HCT116 (cell line): ENCODE measurements at regions not wholly inside any gene's neighbourhood (a gene's known extent, or its start where the extent isn't known, plus 50 kb on each side); places are given as distances from the start of the nearest gene placed in this dataset.

Experiments used
- ATAC-seq: fragments of 200-7000 bp; cut with Tn5 transposase; 2 replicates; pipeline ENCODE4 v1.9.1; 2020; ENCODE audit warnings: mild to moderate bottlenecking, moderate library complexity
- BruUV-seq: library from RNA; stranded (reverse); fragments of 400-500 nt; replicated peaks from 2 replicates; lab custom pipeline; 2021; lab: Mats Ljungman, UMichigan
- CTCF ChIA-PET: fragments of 300-600 bp; sonication (Branson Sonifier 250); formaldehyde crosslinking; loops from one replicate; lab custom pipeline; 2021; ENCODE audit warnings: antibody characterized with exemption; lab: Charles Lee
- POLR2A ChIA-PET: fragments of 300-600, 350-600 bp; sonication (Branson Sonifier 250); formaldehyde crosslinking; loops from one replicate; lab custom pipeline; 2021; ENCODE audit warnings: antibody characterized with exemption; lab: Charles Lee
- RAD21 ChIA-PET, 2 experiments: fragments of 300-600 bp; sonication (Branson Sonifier 250); formaldehyde crosslinking; loops; one replicate each; lab custom pipeline; 2023; ENCODE audit warnings: low total read pairs in 2 of 2; ENCODE audit not compliant: uncharacterized antibody in 2 of 2, unreplicated experiment in 2 of 2, low non-redundant PET in 1 of 2; lab: Charles Lee
- DNase-seq: peaks from one replicate; pipeline ENCODE4 v3.0.0-alpha.2; 2010; ENCODE audit warnings: low read depth, low spot score
- H2AFZ ChIP-seq: fragments of 200-600 bp; shearing (Covaris generic), sonication (generic); 2 replicates; pipeline ENCODE4 v1.6.1; 2017; ENCODE audit warnings: low read depth, mixed run types, mixed read lengths, antibody characterized with exemption, low read length; ENCODE audit not compliant: poor library complexity, severe bottlenecking
- H3K27ac ChIP-seq: 2 replicates; pipeline ENCODE4 v1.5.1; 2012; ENCODE audit warnings: low read depth, low read length
- H3K27me3 ChIP-seq: fragments of 200-600 bp; sonication (generic); 2 replicates; pipeline ENCODE4 v1.6.1; 2016; ENCODE audit warnings: mixed run types, low read length, mixed read lengths; ENCODE audit not compliant: insufficient read depth
- H3K36me3 ChIP-seq, 2 experiments: fragments of 200-500 bp in 1 of 2; fragments of 200-600 bp in 1 of 2; sonication (Bioruptor generic) in 1 of 2; sonication (generic) in 1 of 2; 2 replicates each; pipeline versions ENCODE4 v1.5.1 to v1.6.1; 2014 to 2016; ENCODE audit warnings: low read length in 2 of 2, inconsistent platforms in 1 of 2, mixed read lengths in 1 of 2, mixed run types in 1 of 2; ENCODE audit not compliant: insufficient read depth in 2 of 2, control insufficient read depth in 1 of 2
- H3K4me1 ChIP-seq, 2 experiments: fragments of 200-600 bp in 1 of 2; sonication (generic) in 1 of 2; 2 replicates each; pipeline versions ENCODE4 v1.5.1 to v1.6.1; 2012 to 2017; ENCODE audit warnings: low read length in 2 of 2, inconsistent platforms in 1 of 2, mild to moderate bottlenecking in 1 of 2, mixed read lengths in 1 of 2, mixed run types in 1 of 2, moderate library complexity in 1 of 2; ENCODE audit not compliant: insufficient read depth in 2 of 2, control insufficient read depth in 1 of 2
- H3K4me2 ChIP-seq: fragments of 200-600 bp; sonication (generic); 2 replicates; pipeline ENCODE4 v1.6.1; 2017; ENCODE audit warnings: mixed run types, low read length, mixed read lengths
- H3K4me3 ChIP-seq, 2 experiments: fragments of 200-600 bp in 1 of 2; sonication (generic) in 1 of 2; replicated peaks in 1 of 2; 2 replicates each; pipeline ENCODE4 v1.5.1; 2011 to 2016; ENCODE audit warnings: low read length in 2 of 2, control low read depth in 1 of 2, low read depth in 1 of 2, mild to moderate bottlenecking in 1 of 2, mixed read lengths in 1 of 2, mixed run types in 1 of 2
- H3K79me2 ChIP-seq: fragments of 200-600 bp; sonication (generic); 2 replicates; pipeline ENCODE4 v1.6.1; 2017; ENCODE audit warnings: mild to moderate bottlenecking, mixed run types, low read length, moderate library complexity, mixed read lengths; ENCODE audit not compliant: insufficient read depth
- H3K9ac ChIP-seq: fragments of 200-600 bp; sonication (generic); 2 replicates; pipeline ENCODE4 v1.6.1; 2016; ENCODE audit warnings: low read length, mixed read lengths
- H3K9me2 ChIP-seq: fragments of 200-600 bp; sonication (generic), shearing (Covaris generic); 2 replicates; pipeline ENCODE4 v1.6.1; 2017; ENCODE audit warnings: mixed run types, mild to moderate bottlenecking, moderate library complexity; ENCODE audit not compliant: insufficient read depth
- H3K9me3 ChIP-seq, 2 experiments: fragments of 200-500 bp in 1 of 2; fragments of 200-600 bp in 1 of 2; sonication (Bioruptor generic) in 1 of 2; sonication (generic) in 1 of 2; 2 replicates each; pipeline ENCODE4 v1.6.1; 2014 to 2017; ENCODE audit warnings: low read length in 2 of 2, mixed read lengths in 2 of 2, inconsistent platforms in 1 of 2, low read depth in 1 of 2, mild to moderate bottlenecking in 1 of 2, mixed run types in 1 of 2, moderate library complexity in 1 of 2; ENCODE audit not compliant: control insufficient read depth in 1 of 2, insufficient read depth in 1 of 2
- H4K20me1 ChIP-seq: fragments of 200-600 bp; sonication (generic), shearing (Covaris generic); 2 replicates; pipeline ENCODE4 v1.6.1; 2017; ENCODE audit warnings: mixed run types, mild to moderate bottlenecking, moderate library complexity; ENCODE audit not compliant: insufficient read depth
- ATF3 ChIP-seq: IDR thresholded peaks from 2 replicates; pipeline ENCODE4 v1.6.1; 2012
- CEBPB ChIP-seq: IDR thresholded peaks from 2 replicates; pipeline ENCODE4 v1.6.1; 2012; ENCODE audit warnings: low read depth
- CTCF ChIP-seq, 3 experiments: fragments of 200-600 bp in 1 of 3; sonication (generic) in 1 of 3; IDR thresholded peaks in 2 of 3; conservative IDR thresholded peaks in 1 of 3; 2 replicates each; pipeline ENCODE4 v1.5.1; 2012 to 2017; ENCODE audit warnings: low read depth in 2 of 3, low read length in 2 of 3, antibody characterized with exemption in 1 of 3, borderline replicate concordance in 1 of 3, control low read depth in 1 of 3, mild to moderate bottlenecking in 1 of 3, mixed read lengths in 1 of 3, mixed run types in 1 of 3, moderate library complexity in 1 of 3; ENCODE audit not compliant: insufficient read depth in 1 of 3
- EGR1 ChIP-seq: IDR thresholded peaks from 2 replicates; pipeline ENCODE4 v1.6.1; 2012; ENCODE audit warnings: low read depth
- EZH2 ChIP-seq: fragments of 200-600 bp; sonication (generic); IDR thresholded peaks from 2 replicates; pipeline ENCODE4 v1.6.1; 2017; ENCODE audit warnings: antibody characterized with exemption, mixed run types
- EZH2phosphoT487 ChIP-seq: fragments of 200-600 bp; IDR thresholded peaks from 2 replicates; pipeline ENCODE4 v1.6.1; 2018; ENCODE audit warnings: antibody characterized with exemption, borderline replicate concordance
- JUND ChIP-seq: IDR thresholded peaks from 2 replicates; pipeline ENCODE4 v1.6.1; 2012
- POLR2A ChIP-seq: IDR thresholded peaks from 2 replicates; pipeline ENCODE4 v1.7.0; 2011; ENCODE audit warnings: borderline replicate concordance; ENCODE audit not compliant: insufficient read depth, insufficient read length; ENCODE audit errors: extremely low read depth
- POLR2AphosphoS5 ChIP-seq: IDR thresholded peaks from 2 replicates; pipeline ENCODE4 v1.6.1; 2011; ENCODE audit warnings: mild to moderate bottlenecking, low read depth, low read length, moderate library complexity
- RAD21 ChIP-seq: IDR thresholded peaks from 2 replicates; pipeline ENCODE4 v1.6.1; 2012; ENCODE audit warnings: low read depth, mild to moderate bottlenecking
- REST ChIP-seq: IDR thresholded peaks from 2 replicates; pipeline ENCODE4 v1.6.1; 2012; ENCODE audit warnings: low read depth
- ZFX ChIP-seq: fragments of 450-650 bp; IDR thresholded peaks from 2 replicates; pipeline ENCODE4 v1.6.1; 2017
- ZNF274 ChIP-seq: fragments of 200-500 bp; sonication (Bioruptor generic); IDR thresholded peaks from 2 replicates; pipeline ENCODE4 v1.6.1; 2014; ENCODE audit warnings: mild to moderate bottlenecking, low read depth, low read length, inconsistent platforms
- intact Hi-C: fragments of 100-400 bp; cut with micrococcal nuclease; formaldehyde crosslinking; loops from 2 replicates; pipeline ENCODE4 v1.10.0; 2022

DNA sequence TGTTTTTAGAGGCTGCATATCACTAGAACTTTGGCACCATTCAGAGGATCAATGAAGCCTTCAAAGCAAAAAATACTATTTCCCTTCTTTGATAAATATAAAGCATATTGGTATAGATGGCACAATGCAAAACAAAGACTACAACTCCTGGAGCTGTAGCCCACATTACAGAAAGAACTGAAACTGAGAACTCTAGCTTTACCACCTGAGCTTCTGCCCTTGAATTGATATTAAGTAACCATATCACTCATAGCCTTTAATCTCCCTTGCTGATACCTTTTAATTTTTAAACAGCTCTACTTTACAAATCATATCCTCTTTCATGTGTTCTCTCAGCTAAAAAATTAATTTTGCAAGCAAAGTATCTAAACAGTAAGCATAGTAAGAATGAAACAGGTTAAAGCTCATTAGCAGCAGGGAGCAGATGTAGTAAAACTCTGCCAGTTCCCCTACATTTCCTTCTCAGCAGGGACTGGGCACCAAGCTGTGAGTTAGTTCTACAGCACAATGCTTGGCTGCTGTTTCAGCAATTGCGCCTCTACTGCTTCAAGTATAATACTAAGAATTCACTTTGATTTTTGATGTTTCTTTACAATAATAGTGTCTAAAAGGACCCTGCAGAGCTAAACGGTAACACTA, 97.9 kb upstream of the NANOGP8 start:
- H3K9ac ChIP-seq = no peak overlapping the region
- RAD21 ChIA-PET = no interaction called here
- TF ChIP-seq POLR2AphosphoS5 (no peak), CTCF (IDR thresholded peaks at IDR 0.05 in 2 of 3, conservative IDR thresholded peaks at IDR 0.05 in 1 of 3; ENCODE audit: borderline replicate concordance in 1 of 3, insufficient read depth in 1 of 3, low read depth in 2 of 3, low read length in 2 of 3) (no peak), EZH2phosphoT487 (no peak), JUND (no peak), REST (no peak), RAD21 (no peak), CEBPB (no peak), POLR2A (no peak), EGR1 (no peak), ATF3 (no peak), ZFX (no peak), EZH2 (no peak), ZNF274 (no peak)
- DNase-seq (no peak), ATAC-seq (no peak)
- CTCF ChIA-PET = no interaction called here
- no peaks in the 10 kb centered on the region; the same call in 1 of the 2 replicates for H3K9me2 ChIP-seq
- H3K4me3 ChIP-seq = no peak overlapping the region
- no peaks in the 10 kb centered on the region for H3K4me1 ChIP-seq
- H4K20me1 ChIP-seq = no peaks in the 10 kb centered on the region
- POLR2A ChIA-PET = interaction anchor here (1.0 kb wide), 1 partner anchor 15 kb away, joined by 3 read pairs; no protein-coding TSS in a partner anchor
- no peak overlapping the region for H2AFZ ChIP-seq
- no peaks in the 10 kb centered on the region for H3K27me3 ChIP-seq
- H3K36me3 ChIP-seq = no peaks in the 10 kb centered on the region
- H3K9me3 ChIP-seq = no peaks in the 10 kb centered on the region
- no peak overlapping the region for H3K27ac ChIP-seq
- intact Hi-C loops = no loop called here
- BruUV-seq = no TSS peak
- no peaks in the 10 kb centered on the region for H3K79me2 ChIP-seq
- H3K4me2 ChIP-seq = no peak overlapping the region
